ENCODE measurements at regions not wholly inside any gene's neighbourhood (a gene's known extent, or its start where the extent isn't known, plus 50 kb on each side); places are given as distances from the start of the nearest gene placed in this dataset.

DNA sequence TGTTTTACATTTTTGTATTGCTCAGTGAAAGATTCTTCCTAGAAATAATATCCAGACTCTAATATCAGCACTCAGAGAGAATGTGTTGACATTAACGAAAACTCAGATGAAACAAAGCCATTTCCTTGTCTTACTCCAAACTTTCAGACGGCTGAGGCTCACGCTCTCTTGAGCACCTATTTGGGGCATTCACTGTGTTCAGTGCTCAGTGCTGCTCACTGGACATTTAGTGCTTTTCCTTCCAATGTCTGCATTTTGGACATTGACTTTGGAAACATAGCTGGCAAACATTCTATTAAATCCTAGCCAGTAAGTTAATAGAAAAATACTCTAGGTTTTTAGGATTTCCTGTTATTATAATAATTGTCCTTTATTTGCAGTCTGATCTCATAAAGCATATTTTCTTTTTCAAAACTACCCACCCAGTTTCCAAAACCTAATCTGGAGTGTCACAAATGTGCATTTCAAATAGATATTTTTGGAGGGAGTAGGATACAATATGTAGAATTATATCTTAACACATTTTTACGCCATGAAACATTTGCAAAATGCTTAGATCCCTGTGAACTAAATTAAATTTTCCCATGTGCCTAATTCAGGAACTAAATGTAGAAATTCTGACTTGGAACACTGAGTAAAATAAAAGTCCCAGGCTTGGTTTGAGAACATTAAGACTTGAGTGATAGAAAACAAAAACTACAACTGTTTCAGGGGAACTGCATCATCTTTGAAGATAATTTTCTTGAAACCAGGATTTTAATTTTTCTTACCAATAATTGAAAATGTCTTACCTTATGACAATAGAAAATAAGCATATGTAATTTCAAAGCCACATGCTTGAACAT is 91.7 kb upstream of the B3GAT2 start:
- DNase-seq (ENCODE audit: low read depth): no peak
- TF ChIP-seq CTCF (IDR thresholded peaks at IDR 0.05; ENCODE audit: insufficient read depth, low read length): no peak
- H3K4me3 ChIP-seq (ENCODE audit: low read depth, low read length): no peak overlapping the region

GRCh38 chr6:71049198-71049770 is 92.4 kb upstream of the B3GAT2 start:
- TF ChIP-seq CTCF (IDR thresholded peaks at IDR 0.05; ENCODE audit: insufficient read depth, low read length): no peak
- no peak overlapping the region for H3K4me3 ChIP-seq (ENCODE audit: low read depth, low read length)
- no peak for DNase-seq (ENCODE audit: low read depth)

- DNase-seq (ENCODE audit: low read depth): no peak
- no peak for TF ChIP-seq CTCF (IDR thresholded peaks at IDR 0.05; ENCODE audit: insufficient read depth, low read length)
- H3K4me3 ChIP-seq (ENCODE audit: low read depth, low read length): no peak overlapping the region
These were observed 96.6 kb upstream of the B3GAT2 start for GRCh38 chr6:71053475-71053874.

GRCh38 chr6:71056656-71057055 is 99.8 kb upstream of the B3GAT2 start:
- TF ChIP-seq CTCF (IDR thresholded peaks at IDR 0.05; ENCODE audit: insufficient read depth, low read length): no peak
- no peak for DNase-seq (ENCODE audit: low read depth)

DNA sequence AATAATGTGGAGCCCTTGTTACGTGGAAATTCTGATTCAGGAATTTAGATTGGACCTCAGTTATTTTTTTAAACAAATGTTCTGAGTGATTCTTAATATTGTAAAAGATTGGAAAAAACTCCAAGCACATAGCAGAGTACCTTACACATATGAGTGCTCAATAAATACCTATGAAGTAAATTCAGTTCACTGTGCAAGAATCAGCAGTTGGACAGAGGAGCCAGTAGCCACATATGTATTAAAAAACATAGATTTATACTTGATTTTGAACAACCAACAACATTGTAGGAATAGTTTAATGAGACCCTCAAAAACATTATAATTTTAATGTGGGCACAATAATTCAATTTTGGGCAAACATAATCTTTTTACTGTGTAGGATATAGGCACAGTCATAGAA is 109.3 kb upstream of the B3GAT2 start:
- TF ChIP-seq CTCF (IDR thresholded peaks at IDR 0.05; ENCODE audit: insufficient read depth, low read length): no peak
- no peak for DNase-seq (ENCODE audit: low read depth)
- no peak overlapping the region for H3K4me3 ChIP-seq (ENCODE audit: low read depth, low read length)

More at GRCh38 chr6:71056656-71057055, 99.8 kb upstream of the B3GAT2 start:
- H3K4me3 ChIP-seq (ENCODE audit: low read depth, low read length): no peak overlapping the region

- no peak for TF ChIP-seq CTCF (IDR thresholded peaks at IDR 0.05; ENCODE audit: insufficient read depth, low read length)
- H3K4me3 ChIP-seq (ENCODE audit: low read depth, low read length): no peak overlapping the region
- DNase-seq (ENCODE audit: low read depth): no peak
These were observed 111.0 kb upstream of the B3GAT2 start for GRCh38 chr6:71067816-71068215.
